Umbilical cord (tissue), 1 donor: ENCODE measurements at regions not wholly inside any gene's neighbourhood (a gene's known extent, or its start where the extent isn't known, plus 50 kb on each side); places are given as distances from the start of the nearest gene placed in this dataset.
"Not testable (repeated sequence)": the region's sequence is repeated elsewhere in the genome, so short reads cannot be mapped to it uniquely, and the experiment has no call there.

ENCODE experiments used
- DNase-seq: peaks from one replicate; pipeline ENCODE4 v3.0.0-alpha.2; 2015; ENCODE audit warnings: low spot score

DNA sequence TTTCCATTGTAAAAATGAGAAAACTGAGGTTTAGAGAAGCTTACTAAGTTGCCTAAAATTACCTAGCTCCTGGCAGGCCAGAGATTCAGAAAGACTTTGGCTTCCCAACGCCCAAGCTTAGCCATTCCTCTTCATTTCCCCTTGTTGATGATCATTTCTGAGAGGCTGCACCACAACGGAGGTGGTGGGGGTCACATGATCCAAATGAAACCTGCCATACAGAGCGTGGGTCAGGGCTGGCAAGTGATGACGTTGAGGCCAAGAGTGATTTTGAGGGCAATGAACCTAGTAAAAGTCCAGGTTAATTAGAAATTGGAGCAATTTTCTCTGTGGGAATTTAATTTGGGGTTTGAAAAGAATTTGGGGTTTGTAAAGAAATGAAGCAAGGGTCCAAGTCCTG is 109.9 kb downstream of the TMEM182 start:
- DNase-seq: no peak

DNA sequence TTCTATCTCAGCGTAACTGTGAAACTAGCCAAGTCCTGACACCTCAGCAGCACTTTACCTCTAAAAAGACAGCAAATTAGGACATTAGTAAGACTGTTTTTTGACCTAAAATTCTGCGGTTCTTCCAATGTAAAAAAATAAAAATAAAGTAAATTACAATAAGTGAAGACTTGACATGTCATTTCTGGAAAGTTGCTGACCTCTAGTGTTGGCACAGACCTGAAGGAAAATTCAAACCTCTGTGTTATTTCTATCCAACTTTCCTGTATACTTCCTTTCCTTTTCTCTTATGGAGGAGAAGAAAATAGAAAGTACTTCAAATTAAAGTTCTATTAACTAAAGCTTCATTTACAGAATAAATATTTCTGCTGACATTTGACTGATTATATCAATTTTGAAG is 110.6 kb downstream of the TMEM182 start:
- DNase-seq: peak; percentile 7

DNA sequence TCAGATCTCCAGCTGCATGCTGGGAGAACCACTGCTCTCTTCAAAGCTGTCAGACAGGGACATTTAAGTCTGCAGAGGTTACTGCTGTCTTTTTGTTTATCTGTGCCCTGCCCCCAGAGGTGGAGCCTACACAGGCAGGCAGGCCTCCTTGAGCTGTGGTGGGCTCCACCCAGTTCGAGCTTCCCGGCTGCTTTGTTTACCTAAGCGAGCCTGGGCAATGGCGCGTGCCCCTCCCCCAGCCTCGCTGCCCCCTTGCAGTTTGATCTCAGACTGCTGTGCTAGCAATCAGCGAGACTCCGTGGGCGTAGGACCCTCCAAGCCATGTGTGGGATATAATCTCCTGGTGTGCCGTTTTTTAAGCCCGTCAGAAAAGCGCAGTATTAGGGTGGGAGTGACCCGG is 117.7 kb downstream of the TMEM182 start:
- DNase-seq: not testable (repeated sequence)

DNA sequence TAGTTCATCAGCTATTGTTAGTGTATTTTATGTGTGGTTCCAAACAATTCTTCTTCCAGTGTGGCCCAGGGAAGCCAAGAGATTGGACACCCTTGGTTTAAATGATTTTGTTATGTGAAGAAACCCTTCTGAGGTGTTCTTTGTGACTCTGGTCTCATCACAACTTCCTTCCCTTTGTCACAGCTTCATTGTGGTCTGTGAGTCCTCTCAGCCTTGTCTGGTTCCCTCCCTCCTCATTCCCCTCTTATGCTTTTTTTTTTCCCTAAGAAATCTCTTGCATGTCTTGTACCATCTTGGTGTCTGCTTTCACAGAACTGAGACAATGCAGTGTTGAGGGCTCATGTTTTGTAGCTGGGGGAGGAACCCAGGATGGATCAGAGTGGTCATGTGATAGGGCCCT is 118.9 kb downstream of the TMEM182 start:
- DNase-seq: no peak

DNA sequence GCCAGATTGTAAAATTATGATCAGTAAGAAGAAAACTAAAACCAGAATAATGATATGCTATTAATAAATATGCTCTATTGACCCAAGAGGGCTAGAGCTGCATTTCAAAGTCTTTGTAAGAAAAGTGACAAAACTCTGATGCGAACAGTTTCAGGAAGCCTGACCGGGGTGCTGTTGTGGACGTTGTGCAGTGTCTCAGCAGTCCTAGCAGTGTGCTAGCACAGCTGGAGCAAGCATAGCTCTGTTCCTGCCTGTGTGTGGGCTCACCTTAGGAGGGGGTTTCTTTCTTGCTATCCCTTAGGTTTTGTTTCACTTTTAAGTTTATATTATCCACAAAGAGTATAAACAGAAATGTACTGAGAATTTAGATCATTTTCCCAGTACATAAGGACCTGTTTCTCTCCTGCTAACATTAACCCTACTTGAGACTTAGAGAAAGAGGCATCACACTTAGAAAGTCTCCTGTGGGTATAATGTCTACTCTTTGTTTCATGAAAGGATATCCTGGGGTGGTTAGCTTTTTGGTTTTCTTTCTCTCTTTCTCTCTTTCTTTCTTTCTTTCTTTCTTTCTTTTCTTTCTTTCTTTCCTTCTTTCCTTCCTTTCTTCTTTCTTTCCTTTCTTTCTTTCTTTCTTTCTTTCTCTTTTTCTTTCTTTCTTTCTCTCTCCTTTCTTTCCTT is 124.5 kb downstream of the TMEM182 start:
- no peak for DNase-seq

GRCh38 chr2:102888514-102888913 is 126.7 kb downstream of the TMEM182 start:
- DNase-seq: no peak

DNA sequence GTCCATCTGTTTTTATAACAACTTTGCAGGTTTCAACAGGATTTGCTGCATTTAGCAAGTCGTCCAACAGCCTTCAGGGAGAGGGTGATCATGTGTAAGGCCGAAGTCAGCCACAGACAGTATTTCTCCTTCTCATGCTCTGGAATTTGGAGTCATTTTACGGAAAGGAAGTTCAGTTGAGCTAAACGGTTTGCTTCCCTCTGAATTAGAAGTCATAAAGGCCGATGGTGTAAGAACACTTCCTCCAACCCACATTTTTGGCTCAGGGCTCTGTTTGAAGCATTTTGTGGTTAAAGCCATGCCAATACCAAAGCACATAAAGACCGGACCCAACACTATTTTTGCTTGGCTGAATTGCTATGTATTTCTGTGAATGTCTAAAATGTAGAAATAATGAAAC is 129.5 kb downstream of the TMEM182 start:
- DNase-seq: no peak

DNA sequence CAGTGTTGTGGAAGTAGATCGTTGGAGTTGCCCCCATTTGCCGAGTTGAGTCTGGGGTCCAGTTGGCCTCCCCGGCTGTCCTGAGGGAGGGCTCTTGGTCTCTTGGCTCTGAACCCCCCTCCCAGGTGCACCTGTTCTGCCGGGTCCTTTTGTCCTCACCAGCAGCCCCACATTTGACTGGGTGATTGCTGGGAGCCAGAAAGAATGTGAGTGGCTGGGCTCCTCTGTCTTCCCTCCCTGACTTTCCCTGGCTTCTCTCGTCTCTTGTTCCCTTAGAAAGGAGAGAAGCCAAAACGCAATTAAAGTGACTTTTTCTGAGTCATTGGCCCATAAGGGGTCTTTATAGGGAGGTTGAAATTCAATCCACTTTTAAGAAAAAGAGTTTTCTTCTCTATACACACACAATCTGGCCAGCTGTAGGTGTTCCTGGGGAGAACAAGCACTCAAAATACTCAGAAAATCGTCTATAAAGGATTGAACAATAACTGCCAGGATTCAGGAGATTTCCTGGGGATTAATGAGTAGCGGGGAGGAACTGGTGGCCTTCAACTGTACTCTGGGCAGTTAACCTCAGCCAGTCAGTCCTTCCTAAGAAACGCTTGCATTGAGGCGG is 131.0 kb downstream of the TMEM182 start:
- no peak for DNase-seq

DNA sequence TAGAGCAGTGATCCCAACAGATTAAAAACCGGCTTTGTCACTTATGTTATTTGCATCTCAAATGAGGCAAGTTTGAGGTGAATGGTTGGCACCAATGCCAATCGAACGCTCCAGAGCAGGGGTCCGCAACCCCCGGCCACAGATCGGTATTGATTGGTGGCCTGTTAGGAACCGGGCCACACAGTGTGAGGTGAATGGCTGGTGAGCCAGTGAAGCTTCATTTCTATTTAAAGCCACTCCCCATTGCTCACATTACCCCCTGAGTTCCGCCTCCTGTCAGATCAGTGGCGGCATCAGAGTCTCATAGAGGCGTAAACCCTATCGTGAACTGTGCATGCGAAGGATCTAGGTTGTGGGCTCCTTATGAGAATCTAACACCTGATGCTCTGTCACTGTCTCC is 132.0 kb downstream of the TMEM182 start:
- no peak for DNase-seq

GRCh38 chr2:102895376-102895775 is 133.5 kb downstream of the TMEM182 start:
- no peak for DNase-seq

GRCh38 chr2:102909240-102909639 is 147.4 kb downstream of the TMEM182 start:
- not testable (repeated sequence) for DNase-seq

DNA sequence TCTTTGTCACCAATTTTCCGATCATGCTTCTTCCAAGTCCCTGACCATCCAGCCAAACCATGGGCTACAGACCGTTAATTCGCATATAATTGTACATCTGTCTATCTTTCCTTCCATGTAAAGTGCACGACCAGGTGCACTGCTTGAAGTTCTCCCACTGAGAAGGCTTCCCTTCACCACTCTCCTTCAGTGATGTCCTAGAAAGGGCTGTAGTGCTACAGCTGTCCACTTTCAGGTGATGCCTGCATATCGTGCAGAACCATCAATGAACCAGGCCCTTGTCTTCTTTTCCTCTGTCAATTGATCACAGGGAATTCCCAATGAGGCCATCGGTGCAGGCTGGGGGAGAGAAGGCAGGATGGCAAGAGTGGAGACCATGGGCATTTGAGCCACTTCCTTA is 148.9 kb downstream of the TMEM182 start:
- DNase-seq: no peak

DNA sequence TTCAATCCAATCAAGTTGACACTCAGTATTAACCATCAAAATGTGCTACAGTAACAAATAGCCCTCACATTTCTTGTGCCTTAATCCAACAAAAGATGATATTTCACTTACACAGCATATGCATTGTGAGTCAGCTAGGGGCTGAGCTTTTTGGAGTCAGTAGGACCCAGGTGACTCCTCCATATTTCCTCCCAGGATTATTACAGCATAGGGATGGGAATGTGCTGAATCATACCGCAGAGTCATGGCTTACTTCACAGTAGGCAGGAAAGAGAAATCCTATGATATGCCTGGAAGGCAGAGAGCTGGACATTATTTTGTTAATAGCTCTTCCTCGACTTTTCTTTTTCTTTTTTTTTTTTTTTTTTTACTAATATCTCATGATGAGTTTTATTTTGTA is 153.3 kb downstream of the TMEM182 start:
- no peak for DNase-seq

DNA sequence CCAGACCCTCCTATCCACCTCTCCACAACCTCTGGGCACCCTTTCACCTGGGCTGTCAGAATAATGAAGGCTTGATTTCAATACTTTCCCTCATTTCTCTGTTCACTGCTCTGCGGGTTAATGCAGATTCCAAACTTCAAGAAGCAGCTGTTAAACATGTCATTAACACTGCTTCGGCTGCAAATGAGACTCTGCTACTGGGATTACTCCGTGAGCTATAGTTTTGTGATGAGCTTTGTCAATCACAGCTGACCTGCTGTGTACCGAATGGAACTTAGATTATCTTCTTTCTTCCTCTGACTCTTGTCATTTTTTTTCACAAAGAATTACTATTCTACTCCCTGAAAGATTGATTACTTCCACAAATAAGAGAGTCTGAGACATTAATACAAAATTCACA is 160.5 kb downstream of the TMEM182 start:
- DNase-seq: no peak

DNA sequence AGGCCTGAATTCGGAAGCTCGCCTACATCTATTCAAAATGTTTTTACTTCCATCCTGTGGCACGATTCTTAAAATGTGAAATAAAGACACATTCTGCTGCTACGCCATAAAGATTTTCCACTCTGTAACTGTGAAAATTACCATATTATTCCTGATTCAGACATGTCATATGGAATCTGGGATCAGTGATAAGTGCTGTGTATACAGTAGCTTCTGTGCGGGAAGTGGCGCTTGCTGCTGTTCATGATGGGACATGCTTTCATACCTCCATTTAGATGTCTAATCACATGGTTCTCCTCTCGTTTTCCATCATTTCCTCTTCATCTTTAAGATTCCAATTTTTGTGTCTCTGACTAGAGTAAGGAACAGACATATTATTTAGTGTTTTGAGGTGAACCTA is 163.2 kb downstream of the TMEM182 start:
- no peak for DNase-seq

DNA sequence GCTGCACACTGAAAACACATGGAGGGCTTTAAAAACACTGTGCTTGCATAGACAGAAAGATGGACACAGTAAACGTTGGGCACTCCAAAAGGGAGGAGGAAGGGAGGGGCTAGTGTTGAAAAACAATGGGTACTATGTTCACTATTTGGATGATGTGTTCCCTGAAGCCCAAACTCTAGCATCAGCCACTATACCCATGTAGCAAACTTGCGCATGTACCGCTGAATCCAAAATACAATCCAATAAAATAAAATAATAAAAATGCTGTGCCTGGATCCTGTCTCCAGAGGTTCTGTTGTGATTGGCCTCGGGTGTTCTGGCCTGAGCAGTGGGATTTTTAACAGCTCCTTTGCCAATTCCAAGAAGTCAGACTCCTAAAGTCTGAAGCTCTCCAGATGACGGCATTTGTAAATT is 166.0 kb downstream of the TMEM182 start:
- no peak for DNase-seq

DNA sequence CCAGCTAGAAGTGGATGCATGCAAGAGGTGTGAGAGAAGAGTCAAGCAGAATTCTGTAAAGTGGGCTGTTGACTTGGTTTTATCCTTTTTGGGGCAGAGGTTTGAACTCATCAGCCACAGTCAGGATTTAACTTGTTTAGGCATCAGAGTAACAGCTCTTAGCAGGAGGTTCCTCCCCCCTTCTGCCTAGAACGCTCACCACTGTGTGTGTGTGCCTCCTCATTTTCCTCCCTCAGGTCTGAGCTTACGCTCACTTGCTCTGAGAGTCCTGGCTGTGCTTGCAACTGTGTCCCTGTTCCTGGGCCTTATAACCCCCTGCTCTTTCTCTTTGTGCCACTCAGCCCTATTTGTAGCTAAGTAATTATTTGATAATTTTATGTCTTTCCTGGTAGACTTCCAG is 167.9 kb downstream of the TMEM182 start:
- DNase-seq: no peak

DNA sequence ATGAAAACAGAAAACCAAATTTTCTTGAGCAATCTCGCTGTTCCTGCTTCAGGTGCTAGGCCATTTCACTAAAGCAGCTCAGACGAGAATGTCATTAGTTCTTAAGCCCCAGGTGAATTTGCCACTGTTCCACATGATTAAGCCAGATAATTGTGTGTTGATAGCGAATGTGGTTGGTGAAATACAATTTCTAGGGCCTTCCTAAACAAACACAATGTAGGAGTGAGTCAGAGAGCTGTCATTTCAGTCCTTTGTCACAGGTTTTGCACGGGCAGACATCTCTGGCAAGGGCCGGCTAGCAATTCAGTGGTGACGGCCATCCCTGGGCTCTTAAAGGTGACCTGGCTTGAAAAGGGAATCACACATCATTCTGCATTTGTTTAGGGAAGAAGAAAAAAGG is 170.7 kb downstream of the TMEM182 start:
- DNase-seq: no peak

- DNase-seq: no peak
Measured at GRCh38 chr2:102939207-102939606, 177.4 kb downstream of the TMEM182 start.

DNA sequence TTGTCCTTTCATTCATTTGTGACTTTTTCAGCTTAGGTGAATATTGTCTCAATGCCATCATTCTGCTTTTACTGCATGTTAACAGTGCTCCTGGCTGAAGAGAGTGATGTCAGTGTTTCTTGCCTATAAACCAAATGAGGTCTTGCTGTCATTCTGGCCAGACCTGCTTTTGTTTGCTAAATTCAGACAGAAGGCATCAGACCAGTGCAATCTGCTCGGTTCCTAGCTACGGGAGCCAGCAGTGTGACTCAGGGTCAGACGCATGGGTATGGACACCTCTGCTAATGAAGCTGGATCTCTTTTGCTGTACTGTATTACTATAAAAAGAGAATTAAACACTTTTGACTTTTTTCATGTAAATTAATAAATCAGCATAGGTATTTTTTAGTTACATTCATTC is 178.9 kb downstream of the TMEM182 start:
- no peak for DNase-seq

DNA sequence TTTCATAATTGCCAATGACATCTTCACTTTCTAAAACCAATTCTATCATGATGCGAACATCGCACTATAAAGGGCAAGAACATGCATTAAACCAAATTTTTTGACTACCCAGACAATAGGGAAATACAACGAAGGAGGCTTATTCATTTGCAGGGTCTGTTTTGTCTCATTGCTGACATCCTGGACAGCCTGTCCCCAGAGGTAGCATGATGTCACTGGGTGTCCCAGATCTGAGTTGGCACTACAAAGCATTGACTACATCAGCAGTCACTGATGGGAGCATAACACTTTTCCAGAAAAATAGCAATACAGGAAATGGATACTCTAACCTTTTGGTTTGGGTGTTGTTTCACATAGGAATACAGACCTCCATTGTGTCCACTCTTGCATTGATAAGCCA is 180.3 kb downstream of the TMEM182 start:
- no peak for DNase-seq

DNA sequence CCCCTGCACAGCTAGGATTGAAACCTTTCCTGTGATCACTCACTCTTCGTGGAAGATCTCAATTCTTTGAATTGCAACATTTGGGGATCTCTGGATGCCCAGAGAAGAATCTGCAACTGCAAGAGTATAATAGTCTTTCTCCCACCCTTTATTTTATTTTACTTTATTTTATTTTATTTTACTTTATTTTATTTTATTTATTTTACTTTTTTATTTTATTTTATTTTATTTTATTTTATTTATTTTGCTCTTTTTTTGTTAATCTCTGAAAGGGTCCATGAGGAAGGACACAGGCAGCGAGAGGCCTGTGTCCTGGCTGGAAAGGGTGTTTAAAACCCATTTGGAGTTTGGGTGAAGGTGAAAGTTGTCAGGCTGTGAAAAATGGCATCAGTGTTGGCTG is 181.4 kb downstream of the TMEM182 start:
- DNase-seq: no peak

GRCh38 chr2:102950371-102950946 is 188.6 kb downstream of the TMEM182 start:
- DNase-seq: no peak
